T-helper 2 cell treated with Interferon-gamma antibody and Interleukin-4, amounts not matched to agents 100 ng/mL and 5 ng/mL, for 36 hours (primary cell): ENCODE measurements at regions not wholly inside any gene's neighbourhood (a gene's known extent, or its start where the extent isn't known, plus 50 kb on each side); places are given as distances from the start of the nearest gene placed in this dataset.
"Not testable (repeated sequence)": the region's sequence is repeated elsewhere in the genome, so short reads cannot be mapped to it uniquely, and the experiment has no call there.

Experiments
- intact Hi-C: fragments of 100-400 bp; cut with micrococcal nuclease; formaldehyde crosslinking; loops from one replicate; pipeline ENCODE4 v1.15.1; 2023

GRCh38 chr6:135703007-135703406 is 148.5 kb upstream of the PDE7B start:
- intact Hi-C loops: no loop called here

DNA sequence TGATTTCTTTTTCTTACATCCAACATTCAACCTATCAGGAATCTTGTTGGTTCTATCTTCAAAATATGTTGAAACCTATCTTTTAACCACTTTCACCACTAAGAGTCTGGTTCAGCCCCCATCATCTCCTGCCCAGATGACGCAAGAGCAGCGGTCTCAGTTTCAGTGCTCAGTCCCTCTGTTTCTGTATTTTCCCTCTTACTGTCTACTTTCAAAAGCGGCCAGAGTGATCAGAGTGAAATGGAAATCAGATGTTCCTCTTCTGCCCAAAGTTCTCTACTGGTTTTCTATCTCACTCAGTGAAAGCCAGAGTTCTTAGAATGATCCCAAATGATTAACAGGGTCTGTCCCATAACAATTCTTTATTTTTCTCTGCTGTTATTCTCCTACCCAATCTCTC is 147.9 kb upstream of the PDE7B start:
- intact Hi-C loops: no loop called here

- intact Hi-C loops: no loop called here
Measured at GRCh38 chr6:135707426-135707825, 144.1 kb upstream of the PDE7B start.

GRCh38 chr6:135710042-135710441 is 141.5 kb upstream of the PDE7B start:
- intact Hi-C loops: no loop called here

DNA sequence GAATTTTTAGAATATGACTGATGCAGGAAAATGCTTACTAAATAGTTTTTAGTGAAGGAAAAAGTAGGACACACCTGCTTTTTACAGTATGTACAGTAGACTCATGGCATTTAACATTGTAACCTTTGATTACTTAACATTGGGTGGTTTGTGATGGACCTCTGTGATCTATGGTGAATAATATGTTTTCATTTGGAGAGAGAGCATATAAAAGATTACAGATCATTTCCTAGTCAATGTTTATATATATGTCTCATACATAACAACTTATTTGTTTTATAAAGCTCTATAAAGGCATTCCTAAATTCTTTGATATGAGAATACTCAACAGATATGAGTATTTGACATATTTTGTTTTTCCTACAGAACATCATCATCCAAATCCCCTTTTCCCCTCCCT is 129.3 kb upstream of the PDE7B start:
- intact Hi-C loops: no loop called here

DNA sequence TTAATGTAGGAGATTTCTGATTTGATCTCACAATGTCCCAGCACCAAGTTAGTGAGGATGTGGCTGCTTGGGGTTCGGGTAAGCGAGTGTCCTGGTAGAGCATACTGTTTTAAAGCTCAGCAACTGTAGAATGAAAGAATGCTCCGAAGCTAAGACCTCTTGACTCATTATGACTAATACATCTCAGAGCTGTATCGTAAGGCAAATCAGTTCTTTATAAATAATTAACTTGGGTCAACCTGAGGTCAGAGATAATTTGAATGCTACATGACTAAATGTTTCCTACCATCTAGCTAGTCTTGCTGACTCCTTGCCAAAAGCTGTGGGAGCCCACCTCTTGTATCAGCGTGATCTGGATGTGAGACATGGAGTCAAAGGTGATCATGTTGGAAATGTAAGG is 128.8 kb upstream of the PDE7B start:
- intact Hi-C loops: no loop called here

- intact Hi-C loops: no loop called here
Measured at GRCh38 chr6:135728589-135728988, 122.9 kb upstream of the PDE7B start.

DNA sequence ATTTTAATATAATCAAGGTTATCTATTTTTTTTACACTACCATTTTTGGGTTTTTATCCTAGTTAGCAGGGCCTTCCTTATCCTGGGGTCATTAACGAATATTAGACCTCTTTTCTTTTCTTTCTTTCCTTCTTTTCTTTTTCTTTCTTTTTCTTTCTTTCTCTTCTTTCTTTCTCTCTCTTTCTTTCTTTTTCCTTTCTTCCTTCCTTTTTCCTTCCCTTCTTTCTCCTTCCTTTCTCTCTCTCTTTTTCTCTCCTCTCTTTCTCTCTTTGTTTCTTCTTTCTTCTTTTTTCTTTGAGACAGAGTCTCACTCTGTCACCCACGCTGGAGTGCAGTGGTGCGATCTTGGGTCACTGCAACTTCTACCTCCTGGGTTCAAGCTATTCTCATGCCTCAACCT is 120.4 kb upstream of the PDE7B start:
- intact Hi-C loops: no loop called here

- intact Hi-C loops: not testable (repeated sequence)
Measured at GRCh38 chr6:135736351-135736750, 115.2 kb upstream of the PDE7B start.

DNA sequence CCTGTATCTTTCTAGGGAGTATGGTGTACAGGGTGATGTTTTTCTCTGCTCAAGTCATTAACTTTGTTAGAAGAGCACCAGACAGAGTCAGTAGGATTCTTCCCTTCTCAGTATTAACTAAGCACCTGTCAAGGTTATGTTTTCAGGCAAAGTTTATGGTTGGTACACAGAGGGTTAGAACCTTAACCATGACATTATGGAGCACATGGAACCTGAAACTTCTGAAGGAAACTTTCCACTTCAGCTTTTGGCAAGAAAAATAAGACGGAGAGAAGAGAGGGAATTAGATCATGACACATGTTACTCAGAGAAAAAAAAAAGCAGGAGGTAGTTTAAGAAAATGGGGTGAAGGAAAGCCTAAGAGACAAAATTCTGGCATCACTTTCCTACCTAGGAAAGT is 112.9 kb upstream of the PDE7B start:
- intact Hi-C loops: no loop called here

- intact Hi-C loops: no loop called here
Measured at GRCh38 chr6:135739288-135739687, 112.2 kb upstream of the PDE7B start.

GRCh38 chr6:135740580-135740979 is 110.9 kb upstream of the PDE7B start:
- intact Hi-C loops: no loop called here

DNA sequence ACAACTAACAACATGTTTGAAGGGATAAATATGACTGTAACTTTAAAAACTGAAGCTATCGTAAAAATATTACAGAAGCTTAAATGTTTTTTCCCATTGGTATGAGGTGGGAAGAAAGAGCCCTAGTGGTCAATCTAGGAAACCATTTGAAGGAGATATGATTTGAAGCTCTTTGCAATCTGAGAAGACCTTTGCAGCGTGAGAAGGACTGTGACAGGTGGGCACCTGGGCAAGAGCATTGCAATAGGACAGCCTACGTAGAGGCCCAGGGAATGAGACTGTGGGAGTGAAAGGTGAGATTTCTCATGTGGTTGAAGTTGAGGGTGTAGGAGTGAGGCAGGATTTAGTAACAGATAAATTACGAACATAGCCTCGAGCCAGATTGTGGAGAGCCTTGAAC is 108.0 kb upstream of the PDE7B start:
- intact Hi-C loops: no loop called here

- intact Hi-C loops: no loop called here
Measured at GRCh38 chr6:135748189-135748588, 103.3 kb upstream of the PDE7B start.

GRCh38 chr6:135750081-135750480 is 101.4 kb upstream of the PDE7B start:
- intact Hi-C loops: no loop called here

DNA sequence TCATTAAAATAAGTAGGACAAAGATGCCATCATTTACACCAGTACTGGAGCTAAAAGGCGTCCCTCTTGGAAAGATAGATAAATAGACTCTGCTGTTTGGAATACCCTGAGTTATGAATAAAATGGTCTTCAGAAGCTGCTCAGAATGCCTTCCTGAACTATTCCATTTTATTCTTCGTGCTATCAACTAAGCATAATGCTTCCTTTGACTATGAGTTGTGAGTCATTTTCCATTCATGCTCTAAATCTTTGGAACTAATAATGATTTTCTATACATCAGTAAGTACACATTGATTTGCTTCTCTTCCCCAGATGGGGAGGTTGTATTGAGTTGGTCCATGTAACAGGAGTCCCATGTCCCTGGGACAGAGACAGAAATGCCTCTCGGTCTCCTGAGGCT is 98.3 kb upstream of the PDE7B start:
- intact Hi-C loops: no loop called here

- intact Hi-C loops: loop anchor here (5.0 kb wide), 1 partner anchor 223 kb away; no protein-coding TSS in a partner anchor
Measured at GRCh38 chr6:135759831-135760230, 91.7 kb upstream of the PDE7B start.

- intact Hi-C loops: no loop called here
Measured at GRCh38 chr6:135774006-135774405, 77.5 kb upstream of the PDE7B start.

DNA sequence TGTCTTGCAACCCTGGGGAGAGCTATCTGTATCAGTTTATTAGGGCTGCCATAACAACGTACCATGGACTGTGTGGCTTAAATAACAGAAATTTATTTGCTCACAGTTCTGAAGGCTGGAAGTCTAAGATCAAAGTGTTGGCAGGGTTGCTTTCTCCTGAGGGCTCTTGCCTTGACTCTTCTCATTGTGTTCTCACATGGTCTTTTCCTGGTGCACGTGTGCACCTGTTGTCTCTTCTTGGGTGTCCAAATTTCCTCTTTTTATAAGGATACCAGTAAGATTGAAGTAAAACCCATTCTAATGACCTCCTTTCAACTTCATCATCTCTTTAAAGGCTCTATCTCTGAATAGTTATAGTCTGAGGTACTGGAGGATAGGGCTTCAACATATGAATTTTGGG is 72.3 kb upstream of the PDE7B start:
- intact Hi-C loops: no loop called here

DNA sequence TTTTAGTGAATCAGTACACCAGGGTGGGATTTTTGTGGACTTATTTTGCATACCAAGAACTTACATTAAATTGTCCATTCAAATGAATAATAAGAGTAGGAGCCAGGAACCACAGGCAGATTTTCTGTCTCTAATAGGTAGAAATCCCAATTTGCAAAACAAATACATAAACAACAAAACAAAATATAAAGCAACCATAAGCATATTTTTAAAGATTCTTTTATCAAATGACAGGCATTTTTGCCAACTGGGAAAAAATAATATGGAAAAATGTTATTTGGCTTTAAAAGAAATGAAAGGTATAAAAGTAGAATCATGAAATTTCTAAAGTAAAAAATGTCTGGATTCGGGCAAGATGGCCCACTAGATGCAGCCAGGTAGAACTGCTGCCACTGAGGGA is 71.2 kb upstream of the PDE7B start:
- intact Hi-C loops: no loop called here

DNA sequence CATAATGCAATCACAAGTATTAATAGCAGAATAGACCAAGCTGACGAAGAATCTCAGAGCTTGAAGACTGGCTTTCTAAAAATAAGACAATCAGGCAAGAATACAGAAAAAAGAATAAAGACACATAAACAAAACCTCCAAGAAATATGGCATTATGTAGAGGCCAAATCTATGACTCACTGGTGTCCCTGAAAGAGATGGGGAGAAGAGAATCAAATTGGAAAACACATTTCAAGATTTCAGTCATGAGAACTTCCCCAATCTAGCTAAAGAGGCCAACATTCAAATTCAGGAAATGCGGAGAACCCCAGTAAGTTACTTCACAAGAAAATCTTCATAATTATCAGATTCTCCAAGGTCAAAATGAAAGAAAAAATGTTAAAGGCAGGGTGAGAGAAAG is 69.0 kb upstream of the PDE7B start:
- intact Hi-C loops: no loop called here

- intact Hi-C loops: no loop called here
Measured at GRCh38 chr6:135784507-135784906, 67.0 kb upstream of the PDE7B start.

GRCh38 chr6:135789375-135790050 is 62.0 kb upstream of the PDE7B start:
- intact Hi-C loops: no loop called here

- intact Hi-C loops: no loop called here
Measured at GRCh38 chr6:135791441-135791840, 60.1 kb upstream of the PDE7B start.
